ENCODE measurements at regions not wholly inside any gene's neighbourhood (a gene's known extent, or its start where the extent isn't known, plus 50 kb on each side); places are given as distances from the start of the nearest gene placed in this dataset.

- H3K4me3 Mint-ChIP-seq = no peak overlapping the region
- no peaks in the 10 kb centered on the region for H3K4me1 Mint-ChIP-seq
- H3K27ac Mint-ChIP-seq = no peak overlapping the region
- no peaks in the 10 kb centered on the region for H3K36me3 Mint-ChIP-seq
- H3K9me3 Mint-ChIP-seq = no peaks in the 10 kb centered on the region
- no peaks in the 10 kb centered on the region for H3K27me3 Mint-ChIP-seq
These were observed 391.3 kb downstream of the SLCO4C1 start for GRCh38 chr5:101904736-101905135.

GRCh38 chr5:101897914-101898313 lies 398.2 kb downstream of the SLCO4C1 start:
- Mint-ChIP-seq H3K9me3 (peaks cover 2% of the 10 kb centered on the region), H3K27me3 (no peaks in the 10 kb centered on the region), H3K4me3 (no peak overlapping the region), H3K4me1 (no peaks in the 10 kb centered on the region), H3K36me3 (no peaks in the 10 kb centered on the region), H3K27ac (no peak overlapping the region)

GRCh38 chr5:101894985-101895384 lies 401.1 kb downstream of the SLCO4C1 start:
- Mint-ChIP-seq H3K27me3 (no peaks in the 10 kb centered on the region), H3K4me3 (no peak overlapping the region), H3K9me3 (peaks cover 11% of the 10 kb centered on the region), H3K36me3 (no peaks in the 10 kb centered on the region), H3K4me1 (no peaks in the 10 kb centered on the region), H3K27ac (no peak overlapping the region)

GRCh38 chr5:101878190-101878589 lies 417.9 kb downstream of the SLCO4C1 start:
- H3K4me1 Mint-ChIP-seq = no peaks in the 10 kb centered on the region
- no peaks in the 10 kb centered on the region for H3K9me3 Mint-ChIP-seq
- no peaks in the 10 kb centered on the region for H3K27me3 Mint-ChIP-seq
- no peak overlapping the region for H3K4me3 Mint-ChIP-seq
- no peaks in the 10 kb centered on the region for H3K36me3 Mint-ChIP-seq
- H3K27ac Mint-ChIP-seq = no peak overlapping the region

GRCh38 chr5:101877451-101877850 lies 418.6 kb downstream of the SLCO4C1 start:
- H3K36me3 Mint-ChIP-seq = no peaks in the 10 kb centered on the region
- H3K27me3 Mint-ChIP-seq = no peaks in the 10 kb centered on the region
- H3K4me1 Mint-ChIP-seq = no peaks in the 10 kb centered on the region
- H3K4me3 Mint-ChIP-seq = no peak overlapping the region
- H3K27ac Mint-ChIP-seq = no peak overlapping the region
- H3K9me3 Mint-ChIP-seq = no peaks in the 10 kb centered on the region

- no peak overlapping the region for H3K4me3 Mint-ChIP-seq
- no peaks in the 10 kb centered on the region for H3K4me1 Mint-ChIP-seq
- H3K9me3 Mint-ChIP-seq = no peaks in the 10 kb centered on the region
- no peaks in the 10 kb centered on the region for H3K36me3 Mint-ChIP-seq
- H3K27me3 Mint-ChIP-seq = no peaks in the 10 kb centered on the region
- no peak overlapping the region for H3K27ac Mint-ChIP-seq
These were observed 429.6 kb downstream of the SLCO4C1 start for GRCh38 chr5:101866473-101866872.

GRCh38 chr5:101860563-101860962 lies 435.5 kb downstream of the SLCO4C1 start:
- Mint-ChIP-seq H3K27me3 (no peaks in the 10 kb centered on the region), H3K4me1 (no peaks in the 10 kb centered on the region), H3K4me3 (no peak overlapping the region), H3K27ac (no peak overlapping the region), H3K36me3 (no peaks in the 10 kb centered on the region), H3K9me3 (no peaks in the 10 kb centered on the region)

- Mint-ChIP-seq H3K9me3 (no peaks in the 10 kb centered on the region), H3K4me1 (no peaks in the 10 kb centered on the region), H3K4me3 (no peak overlapping the region), H3K27me3 (no peaks in the 10 kb centered on the region), H3K36me3 (no peaks in the 10 kb centered on the region), H3K27ac (no peak overlapping the region)
These were observed 435.9 kb downstream of the SLCO4C1 start for GRCh38 chr5:101860145-101860544.

GRCh38 chr5:101846496-101846895 lies 449.6 kb downstream of the SLCO4C1 start:
- H3K9me3 Mint-ChIP-seq = peaks cover 18% of the 10 kb centered on the region
- H3K4me1 Mint-ChIP-seq = no peaks in the 10 kb centered on the region
- no peaks in the 10 kb centered on the region for H3K36me3 Mint-ChIP-seq
- H3K4me3 Mint-ChIP-seq = no peak overlapping the region
- no peak overlapping the region for H3K27ac Mint-ChIP-seq
- H3K27me3 Mint-ChIP-seq = no peaks in the 10 kb centered on the region

- no peaks in the 10 kb centered on the region for H3K36me3 Mint-ChIP-seq
- no peak overlapping the region for H3K27ac Mint-ChIP-seq
- H3K4me3 Mint-ChIP-seq = no peak overlapping the region
- peaks cover 9% of the 10 kb centered on the region for H3K9me3 Mint-ChIP-seq
- H3K27me3 Mint-ChIP-seq = no peaks in the 10 kb centered on the region
- no peaks in the 10 kb centered on the region for H3K4me1 Mint-ChIP-seq
These were observed 453.0 kb downstream of the SLCO4C1 start for GRCh38 chr5:101843055-101843454.

GRCh38 chr5:101838435-101838834 lies 457.6 kb downstream of the SLCO4C1 start:
- Mint-ChIP-seq H3K4me3 (no peak overlapping the region), H3K27me3 (no peaks in the 10 kb centered on the region), H3K4me1 (no peaks in the 10 kb centered on the region), H3K36me3 (no peaks in the 10 kb centered on the region), H3K27ac (no peak overlapping the region), H3K9me3 (peaks cover 16% of the 10 kb centered on the region)

- Mint-ChIP-seq H3K4me1 (no peaks in the 10 kb centered on the region), H3K36me3 (no peaks in the 10 kb centered on the region), H3K4me3 (no peak overlapping the region), H3K27me3 (no peaks in the 10 kb centered on the region), H3K9me3 (peaks cover 13% of the 10 kb centered on the region), H3K27ac (no peak overlapping the region)
These were observed 466.8 kb downstream of the SLCO4C1 start for GRCh38 chr5:101829255-101829654.

- Mint-ChIP-seq H3K27ac (no peak overlapping the region), H3K27me3 (no peaks in the 10 kb centered on the region), H3K4me3 (no peak overlapping the region), H3K9me3 (no peaks in the 10 kb centered on the region), H3K36me3 (no peaks in the 10 kb centered on the region), H3K4me1 (no peaks in the 10 kb centered on the region)
These were observed 484.6 kb downstream of the SLCO4C1 start for GRCh38 chr5:101811466-101811865.

- Mint-ChIP-seq H3K27ac (no peak overlapping the region), H3K36me3 (no peaks in the 10 kb centered on the region), H3K27me3 (no peaks in the 10 kb centered on the region), H3K4me3 (no peak overlapping the region), H3K9me3 (no peaks in the 10 kb centered on the region), H3K4me1 (no peaks in the 10 kb centered on the region)
These were observed 489.7 kb downstream of the SLCO4C1 start for GRCh38 chr5:101806410-101806809.

- H3K36me3 Mint-ChIP-seq = no peaks in the 10 kb centered on the region
- H3K4me3 Mint-ChIP-seq = no peak overlapping the region
- H3K9me3 Mint-ChIP-seq = peaks cover 4% of the 10 kb centered on the region
These were observed 499.7 kb downstream of the SLCO4C1 start for GRCh38 chr5:101796427-101796826.

GRCh38 chr5:101788797-101789196 lies 507.3 kb downstream of the SLCO4C1 start:
- no peaks in the 10 kb centered on the region for H3K4me1 Mint-ChIP-seq
- H3K27me3 Mint-ChIP-seq = no peaks in the 10 kb centered on the region
- H3K4me3 Mint-ChIP-seq = no peak overlapping the region
- no peak overlapping the region for H3K27ac Mint-ChIP-seq
- no peaks in the 10 kb centered on the region for H3K9me3 Mint-ChIP-seq
- H3K36me3 Mint-ChIP-seq = no peaks in the 10 kb centered on the region

More at GRCh38 chr5:101796427-101796826, 499.7 kb downstream of the SLCO4C1 start:
- no peak overlapping the region for H3K27ac Mint-ChIP-seq
- no peaks in the 10 kb centered on the region for H3K4me1 Mint-ChIP-seq
- H3K27me3 Mint-ChIP-seq = no peaks in the 10 kb centered on the region

- no peaks in the 10 kb centered on the region for H3K36me3 Mint-ChIP-seq
- no peaks in the 10 kb centered on the region for H3K27me3 Mint-ChIP-seq
- H3K4me3 Mint-ChIP-seq = no peak overlapping the region
- H3K9me3 Mint-ChIP-seq = no peaks in the 10 kb centered on the region
- H3K4me1 Mint-ChIP-seq = no peaks in the 10 kb centered on the region
- H3K27ac Mint-ChIP-seq = no peak overlapping the region
These were observed 511.0 kb downstream of the SLCO4C1 start for GRCh38 chr5:101785090-101785489.
